Liver (tissue), 7 donors: ENCODE measurements at regions not wholly inside any gene's neighbourhood (a gene's known extent, or its start where the extent isn't known, plus 50 kb on each side); places are given as distances from the start of the nearest gene placed in this dataset.

Experiments used
- DNase-seq: peaks from one replicate; pipeline ENCODE4 v3.0.0-alpha.2; 2017; ENCODE audit warnings: low spot score
- H3K27ac ChIP-seq, 2 donors: one replicate each; pipeline ENCODE4 v1.7.0; 2013; ENCODE audit warnings: inconsistent platforms in 2 of 2, low read length in 2 of 2, control low read depth in 1 of 2, low read depth in 1 of 2, mild to moderate bottlenecking in 1 of 2
- H3K27me3 ChIP-seq, 4 donors: one replicate each; pipeline versions ENCODE4 v1.6.1 to v1.7.0; 2013; ENCODE audit warnings: low read length in 3 of 4, inconsistent platforms in 1 of 4, mild to moderate bottlenecking in 1 of 4, moderate library complexity in 1 of 4; ENCODE audit not compliant: control insufficient read depth in 4 of 4, insufficient read depth in 4 of 4
- H3K36me3 ChIP-seq, 4 donors: one replicate each; pipeline versions ENCODE4 v1.6.1 to v1.7.0; 2013; ENCODE audit warnings: low read length in 3 of 4, mild to moderate bottlenecking in 3 of 4, low read depth in 1 of 4, moderate library complexity in 1 of 4; ENCODE audit not compliant: control insufficient read depth in 4 of 4, insufficient read depth in 3 of 4
- H3K4me1 ChIP-seq, 4 donors: one replicate each; pipeline versions ENCODE4 v1.6.1 to v1.7.0; 2013; ENCODE audit warnings: low read length in 3 of 4, mild to moderate bottlenecking in 3 of 4, moderate library complexity in 1 of 4; ENCODE audit not compliant: control insufficient read depth in 4 of 4, insufficient read depth in 4 of 4
- H3K4me3 ChIP-seq, 3 donors: one replicate each; pipeline versions ENCODE4 v1.6.1 to v1.7.0; 2013; ENCODE audit warnings: low read length in 3 of 3, control low read depth in 1 of 3, low read depth in 1 of 3, mild to moderate bottlenecking in 1 of 3
- H3K9ac ChIP-seq, 2 donors: one replicate each; pipeline ENCODE4 v1.7.0; 2013; ENCODE audit warnings: low read length in 2 of 2, mild to moderate bottlenecking in 2 of 2, moderate library complexity in 2 of 2, control low read depth in 1 of 2, low read depth in 1 of 2
- H3K9me3 ChIP-seq, 4 donors: one replicate each; pipeline versions ENCODE4 v1.6.1 to v1.7.0; 2013; ENCODE audit warnings: low read length in 3 of 4; ENCODE audit not compliant: control insufficient read depth in 4 of 4
- ATF3 ChIP-seq: IDR thresholded peaks from 2 replicates; pipeline ENCODE4 v1.6.1; 2016; ENCODE audit warnings: antibody characterized with exemption
- EGR1 ChIP-seq, 2 donors: IDR thresholded peaks; 2 replicates each; pipeline ENCODE4 v1.6.1; 2016 to 2018; ENCODE audit warnings: antibody characterized with exemption in 2 of 2, low read depth in 2 of 2
- FOXA1 ChIP-seq: IDR thresholded peaks from 2 replicates; pipeline ENCODE4 v1.6.1; 2016; ENCODE audit warnings: antibody characterized with exemption
- FOXA2 ChIP-seq: IDR thresholded peaks from 2 replicates; pipeline ENCODE4 v1.6.1; 2016; ENCODE audit warnings: antibody characterized with exemption
- GABPA ChIP-seq, 2 donors: IDR thresholded peaks in 1 of 2; conservative IDR thresholded peaks in 1 of 2; 2 replicates each; pipeline ENCODE4 v1.6.1; 2016; ENCODE audit warnings: antibody characterized with exemption in 2 of 2, mild to moderate bottlenecking in 1 of 2, moderate library complexity in 1 of 2
- HNF4A ChIP-seq, 2 donors: conservative IDR thresholded peaks; 2 replicates each; pipeline ENCODE4 v1.6.1; 2016; ENCODE audit warnings: antibody characterized with exemption in 2 of 2, mild to moderate bottlenecking in 2 of 2
- HNF4G ChIP-seq: IDR thresholded peaks from 2 replicates; pipeline ENCODE4 v1.6.1; 2016; ENCODE audit warnings: antibody characterized with exemption
- JUND ChIP-seq, 2 donors: IDR thresholded peaks; 2 replicates each; pipeline ENCODE4 v1.6.1; 2016; ENCODE audit warnings: antibody characterized with exemption in 2 of 2
- MAX ChIP-seq: IDR thresholded peaks from 2 replicates; pipeline ENCODE4 v1.6.1; 2016; ENCODE audit warnings: antibody characterized with exemption
- NR2F2 ChIP-seq: IDR thresholded peaks from 2 replicates; pipeline ENCODE4 v1.6.1; 2016; ENCODE audit warnings: antibody characterized with exemption
- RAD21 ChIP-seq, 2 donors: IDR thresholded peaks; 2 replicates each; pipeline ENCODE4 v1.6.1; 2016; ENCODE audit warnings: antibody characterized with exemption in 2 of 2, mild to moderate bottlenecking in 2 of 2
- REST ChIP-seq: IDR thresholded peaks from 2 replicates; pipeline ENCODE4 v1.6.1; 2016; ENCODE audit warnings: antibody characterized with exemption, mild to moderate bottlenecking
- RXRA ChIP-seq, 2 donors: IDR thresholded peaks; 2 replicates each; pipeline ENCODE4 v1.6.1; 2017 to 2018; ENCODE audit warnings: antibody characterized with exemption in 2 of 2, mild to moderate bottlenecking in 1 of 2
- SP1 ChIP-seq: IDR thresholded peaks from 2 replicates; pipeline ENCODE4 v1.6.1; 2018; ENCODE audit warnings: antibody characterized with exemption, mild to moderate bottlenecking
- YY1 ChIP-seq: IDR thresholded peaks from 2 replicates; pipeline ENCODE4 v1.6.1; 2016; ENCODE audit warnings: antibody characterized with exemption, mild to moderate bottlenecking
- ZBTB33 ChIP-seq: IDR thresholded peaks from 2 replicates; pipeline ENCODE4 v1.6.1; 2016; ENCODE audit warnings: antibody characterized with exemption
- WGBS: extraction: QIAGEN DNeasy Blood & Tissue Kit; methylation state at CpG from one replicate; pipeline ENCODE4 v1.1.7; 2013; 5-methylcytosine and 5-hydroxymethylcytosine counted together
- donor health status: healthy.
- donor health status: healthy.
- donor health status: healthy.
- donor health status: healthy.

GRCh38 chr11:95715777-95716241 is 73.8 kb downstream of the FAM76B start:
- no peaks in the 10 kb centered on the region for H3K4me1 ChIP-seq
- WGBS: 58% methylated on average over 2 of the region's 2 CpGs
- H3K4me3 ChIP-seq: no peak overlapping the region
- H3K36me3 ChIP-seq: no peaks in the 10 kb centered on the region
- H3K27ac ChIP-seq: no peak overlapping the region
- H3K27me3 ChIP-seq: no peaks in the 10 kb centered on the region
- no peaks in the 10 kb centered on the region for H3K9me3 ChIP-seq
- no peak for DNase-seq
- no peak overlapping the region for H3K9ac ChIP-seq
- TF ChIP-seq NR2F2 (peak; percentile 41), ATF3 (no peak)

GRCh38 chr11:95714843-95715776 is 74.5 kb downstream of the FAM76B start:
- no peaks in the 10 kb centered on the region for H3K9me3 ChIP-seq
- no peak overlapping the region for H3K27ac ChIP-seq
- H3K36me3 ChIP-seq: no peaks in the 10 kb centered on the region
- 74% methylated on average over 5 of the region's 5 CpGs for WGBS
- no peak for TF ChIP-seq EGR1 (IDR thresholded peaks at IDR 0.05; ENCODE audit: low read depth in 2 of 2)
- no peaks in the 10 kb centered on the region for H3K4me1 ChIP-seq
- no peaks in the 10 kb centered on the region for H3K27me3 ChIP-seq
- H3K9ac ChIP-seq: no peak overlapping the region
- no peak for DNase-seq
- H3K4me3 ChIP-seq: no peak overlapping the region

GRCh38 chr11:95713428-95713827 is 76.2 kb downstream of the FAM76B start:
- WGBS: 88% methylated on average over 3 of the region's 3 CpGs
- H3K27ac ChIP-seq: no peak overlapping the region
- H3K4me1 ChIP-seq: no peaks in the 10 kb centered on the region

GRCh38 chr11:95711945-95712221 is 77.7 kb downstream of the FAM76B start:
- no peaks in the 10 kb centered on the region for H3K4me1 ChIP-seq
- no peak for DNase-seq
- no peaks in the 10 kb centered on the region for H3K36me3 ChIP-seq
- 90% methylated on average over 3 of the region's 3 CpGs for WGBS
- H3K9ac ChIP-seq: no peak overlapping the region
- no peaks in the 10 kb centered on the region for H3K27me3 ChIP-seq
- no peak overlapping the region for H3K27ac ChIP-seq
- no peaks in the 10 kb centered on the region for H3K9me3 ChIP-seq
- H3K4me3 ChIP-seq: no peak overlapping the region
- TF ChIP-seq FOXA1: no peak
- TF ChIP-seq REST: no peak
- no peak for TF ChIP-seq GABPA (IDR thresholded peaks at IDR 0.05 in 1 of 2, conservative IDR thresholded peaks at IDR 0.05 in 1 of 2)
- no peak for TF ChIP-seq ATF3
- TF ChIP-seq RAD21 (IDR thresholded peaks at IDR 0.05): no peak
- no peak for TF ChIP-seq HNF4A (conservative IDR thresholded peaks at IDR 0.05)
- TF ChIP-seq JUND (IDR thresholded peaks at IDR 0.05): no peak
- TF ChIP-seq ZBTB33: no peak
- TF ChIP-seq MAX: no peak
- no peak for TF ChIP-seq YY1
- no peak for TF ChIP-seq NR2F2
- no peak for TF ChIP-seq SP1
- no peak for TF ChIP-seq EGR1 (IDR thresholded peaks at IDR 0.05; ENCODE audit: low read depth in 2 of 2)
- no peak for TF ChIP-seq FOXA2
- TF ChIP-seq RXRA (IDR thresholded peaks at IDR 0.05): no peak
- TF ChIP-seq HNF4G: no peak

More at GRCh38 chr11:95713428-95713827, 76.2 kb downstream of the FAM76B start:
- TF ChIP-seq FOXA2 (no peak), JUND (IDR thresholded peaks at IDR 0.05) (no peak)
- Histone ChIP-seq H3K4me3 (no peak overlapping the region), H3K9me3 (no peaks in the 10 kb centered on the region), H3K36me3 (no peaks in the 10 kb centered on the region), H3K9ac (no peak overlapping the region), H3K27me3 (no peaks in the 10 kb centered on the region)
- DNase-seq: no peak
